IPS-15b (cell line): ENCODE measurements at regions not wholly inside any gene's neighbourhood (a gene's known extent, or its start where the extent isn't known, plus 50 kb on each side); places are given as distances from the start of the nearest gene placed in this dataset.
"Not testable (repeated sequence)": the region's sequence is repeated elsewhere in the genome, so short reads cannot be mapped to it uniquely, and the experiment has no call there.

ENCODE experiments used
- H3K27me3 ChIP-seq: one replicate; pipeline ENCODE4 v1.6.1; 2013; ENCODE audit warnings: low read length; ENCODE audit not compliant: control insufficient read depth, insufficient read depth
- H3K36me3 ChIP-seq: one replicate; pipeline ENCODE4 v1.6.1; 2013; ENCODE audit warnings: low read length; ENCODE audit not compliant: control insufficient read depth, insufficient read depth
- H3K4me1 ChIP-seq: one replicate; pipeline ENCODE4 v1.6.1; 2013; ENCODE audit warnings: mild to moderate bottlenecking, low read length; ENCODE audit not compliant: control insufficient read depth, insufficient read depth
- H3K4me3 ChIP-seq: one replicate; pipeline ENCODE4 v1.5.1; 2013; ENCODE audit warnings: low read depth, low read length
- H3K9ac ChIP-seq: one replicate; pipeline ENCODE4 v1.6.1; 2013; ENCODE audit warnings: low read depth, mild to moderate bottlenecking, low read length
- H3K9me3 ChIP-seq: one replicate; pipeline ENCODE4 v1.6.1; 2013; ENCODE audit warnings: mild to moderate bottlenecking, low read length; ENCODE audit not compliant: control insufficient read depth, insufficient read depth

- Histone ChIP-seq H3K9me3 (no peaks in the 10 kb centered on the region), H3K4me3 (no peak overlapping the region), H3K9ac (no peak overlapping the region), H3K4me1 (peaks cover 7% of the 10 kb centered on the region), H3K27me3 (no peaks in the 10 kb centered on the region), H3K36me3 (no peaks in the 10 kb centered on the region)
Measured at GRCh38 chr18:30888344-30888743, 154.2 kb downstream of the DSC3 start.

- no peak overlapping the region for H3K4me3 ChIP-seq
- H3K9me3 ChIP-seq, result no peaks in the 10 kb centered on the region
- H3K9ac ChIP-seq, result no peak overlapping the region
- no peaks in the 10 kb centered on the region for H3K36me3 ChIP-seq
- H3K4me1 ChIP-seq, result no peaks in the 10 kb centered on the region
- no peaks in the 10 kb centered on the region for H3K27me3 ChIP-seq
Measured at GRCh38 chr18:30886998-30887397, 155.5 kb downstream of the DSC3 start.

- Histone ChIP-seq H3K4me3 (no peak overlapping the region), H3K27me3 (no peaks in the 10 kb centered on the region), H3K4me1 (no peaks in the 10 kb centered on the region), H3K36me3 (no peaks in the 10 kb centered on the region), H3K9me3 (no peaks in the 10 kb centered on the region), H3K9ac (no peak overlapping the region)
Measured at GRCh38 chr18:30870466-30870865, 172.1 kb downstream of the DSC3 start.

- Histone ChIP-seq H3K9ac (no peak overlapping the region), H3K9me3 (no peaks in the 10 kb centered on the region), H3K4me1 (no peaks in the 10 kb centered on the region), H3K27me3 (no peaks in the 10 kb centered on the region), H3K4me3 (no peak overlapping the region), H3K36me3 (no peaks in the 10 kb centered on the region)
Measured at GRCh38 chr18:30862900-30863299, 179.6 kb downstream of the DSC3 start.

- Histone ChIP-seq H3K4me3 (no peak overlapping the region), H3K36me3 (no peaks in the 10 kb centered on the region), H3K27me3 (no peaks in the 10 kb centered on the region), H3K4me1 (no peaks in the 10 kb centered on the region), H3K9me3 (no peaks in the 10 kb centered on the region), H3K9ac (no peak overlapping the region)
Measured at GRCh38 chr18:30860741-30861140, 181.8 kb downstream of the DSC3 start.

GRCh38 chr18:30859036-30859435 lies 183.5 kb downstream of the DSC3 start:
- H3K4me1 ChIP-seq, result no peaks in the 10 kb centered on the region
- H3K27me3 ChIP-seq, result no peaks in the 10 kb centered on the region
- no peak overlapping the region for H3K9ac ChIP-seq
- no peaks in the 10 kb centered on the region for H3K9me3 ChIP-seq
- H3K4me3 ChIP-seq, result no peak overlapping the region
- no peaks in the 10 kb centered on the region for H3K36me3 ChIP-seq

- no peaks in the 10 kb centered on the region for H3K36me3 ChIP-seq
- H3K9ac ChIP-seq, result no peak overlapping the region
- no peaks in the 10 kb centered on the region for H3K4me1 ChIP-seq
- no peaks in the 10 kb centered on the region for H3K27me3 ChIP-seq
- H3K4me3 ChIP-seq, result no peak overlapping the region
- H3K9me3 ChIP-seq, result no peaks in the 10 kb centered on the region
Measured at GRCh38 chr18:30858560-30858959, 184.0 kb downstream of the DSC3 start.

GRCh38 chr18:30855762-30856161 lies 186.8 kb downstream of the DSC3 start:
- Histone ChIP-seq H3K36me3 (no peaks in the 10 kb centered on the region), H3K4me3 (no peak overlapping the region)

GRCh38 chr18:30852980-30853379 lies 189.6 kb downstream of the DSC3 start:
- H3K9ac ChIP-seq, result no peak overlapping the region
- H3K9me3 ChIP-seq, result no peaks in the 10 kb centered on the region
- H3K4me3 ChIP-seq, result no peak overlapping the region
- H3K36me3 ChIP-seq, result no peaks in the 10 kb centered on the region
- no peaks in the 10 kb centered on the region for H3K4me1 ChIP-seq
- H3K27me3 ChIP-seq, result no peaks in the 10 kb centered on the region

More at GRCh38 chr18:30855762-30856161, 186.8 kb downstream of the DSC3 start:
- H3K27me3 ChIP-seq, result no peaks in the 10 kb centered on the region
- H3K4me1 ChIP-seq, result no peaks in the 10 kb centered on the region
- H3K9ac ChIP-seq, result no peak overlapping the region
- H3K9me3 ChIP-seq, result no peaks in the 10 kb centered on the region

- no peak overlapping the region for H3K4me3 ChIP-seq
- no peaks in the 10 kb centered on the region for H3K27me3 ChIP-seq
- no peaks in the 10 kb centered on the region for H3K36me3 ChIP-seq
- no peaks in the 10 kb centered on the region for H3K9me3 ChIP-seq
- H3K9ac ChIP-seq, result no peak overlapping the region
- no peaks in the 10 kb centered on the region for H3K4me1 ChIP-seq
Measured at GRCh38 chr18:30852541-30852940, 190.0 kb downstream of the DSC3 start.

- H3K4me1 ChIP-seq, H3K27me3 ChIP-seq, H3K9me3 ChIP-seq, H3K36me3 ChIP-seq, H3K4me3 ChIP-seq, H3K9ac ChIP-seq: not testable (repeated sequence)
Measured at GRCh38 chr18:30839056-30839561, 203.4 kb downstream of the DSC3 start.

GRCh38 chr18:30828700-30829099 lies 213.8 kb downstream of the DSC3 start:
- Histone ChIP-seq H3K4me1 (no peaks in the 10 kb centered on the region), H3K9ac (no peak overlapping the region), H3K9me3 (no peaks in the 10 kb centered on the region), H3K36me3 (no peaks in the 10 kb centered on the region), H3K4me3 (no peak overlapping the region), H3K27me3 (no peaks in the 10 kb centered on the region)

- H3K36me3 ChIP-seq, result no peaks in the 10 kb centered on the region
- no peaks in the 10 kb centered on the region for H3K4me1 ChIP-seq
- no peak overlapping the region for H3K4me3 ChIP-seq
- H3K9me3 ChIP-seq, result peaks cover 8% of the 10 kb centered on the region
- H3K27me3 ChIP-seq, result no peaks in the 10 kb centered on the region
- H3K9ac ChIP-seq, result no peak overlapping the region
Measured at GRCh38 chr18:30819619-30820018, 222.9 kb downstream of the DSC3 start.
